Transverse colon (tissue), 4 donors: ENCODE measurements at regions not wholly inside any gene's neighbourhood (a gene's known extent, or its start where the extent isn't known, plus 50 kb on each side); places are given as distances from the start of the nearest gene placed in this dataset.

Experiments
- DNase-seq: peaks from one replicate; pipeline ENCODE4 v3.0.0-alpha.2; 2019
- H3K27ac ChIP-seq, 4 donors: fragments of 200-600 bp; sonication (generic); 2 replicates each; pipeline ENCODE4 v1.5.1; 2016 to 2018; ENCODE audit warnings: inconsistent platforms in 4 of 4
- H3K27me3 ChIP-seq: fragments of 200-600 bp; sonication (generic); 2 replicates; pipeline ENCODE4 v1.5.1; 2017; ENCODE audit warnings: inconsistent platforms
- H3K36me3 ChIP-seq, 4 donors: fragments of 200-600 bp; sonication (generic); 2 replicates each; pipeline ENCODE4 v1.5.1; 2017 to 2019; ENCODE audit warnings: inconsistent platforms in 4 of 4
- H3K4me1 ChIP-seq, 4 donors: fragments of 200-600 bp; sonication (generic); 2 replicates each; pipeline ENCODE4 v1.5.1; 2017 to 2020; ENCODE audit warnings: inconsistent platforms in 4 of 4
- H3K4me3 ChIP-seq, 4 donors: fragments of 200-600 bp; sonication (generic); 1 replicate in 1 of 4; 2 replicates in 3 of 4; pipeline versions ENCODE4 v1.5.1 to v1.6.1; 2017 to 2019; ENCODE audit warnings: inconsistent platforms in 4 of 4
- H3K9me3 ChIP-seq, 2 donors: fragments of 200-600 bp; sonication (generic); 2 replicates each; pipeline ENCODE4 v1.5.1; 2017 to 2019; ENCODE audit warnings: inconsistent platforms in 2 of 2
- EP300 ChIP-seq: sonication (generic); formaldehyde crosslinking; IDR thresholded peaks from one replicate; pipeline ENCODE4 v1.6.1; 2017; ENCODE audit warnings: antibody characterized with exemption, low read depth
- POLR2A ChIP-seq: fragments of 450-650 bp; IDR thresholded peaks from one replicate; pipeline ENCODE4 v1.6.1; 2016; ENCODE audit warnings: antibody characterized with exemption, mild to moderate bottlenecking, moderate library complexity
- POLR2AphosphoS5 ChIP-seq, 3 donors: sonication (generic); formaldehyde crosslinking; IDR thresholded peaks; one replicate each; pipeline ENCODE4 v1.6.1; 2016; ENCODE audit warnings: antibody characterized with exemption in 3 of 3
- WGBS, 2 donors: methylation state at CpG; one replicate each; pipeline ENCODE4 v1.1.5; 2018; ENCODE audit warnings: low coverage in 1 of 2; 5-methylcytosine and 5-hydroxymethylcytosine counted together
- in situ Hi-C, 4 donors: fragments of 200-750 bp; cut with MboI; loops; one replicate each; pipeline versions ENCODE4 v1.15.0 to v1.15.1; 2017; ENCODE audit warnings: low sequenced_read_pairs in 3 of 4, low pct_ligation_motif_present in 1 of 4, low pct_unique_long_range_greater_than_20kb in 1 of 4
- intact Hi-C: fragments of 100-400 bp; cut with DNase I; formaldehyde crosslinking; loops from one replicate; pipeline ENCODE4 v1.15.1; 2023; ENCODE audit warnings: low total_unique reads
- TF ChIP-seq, protein P1 (sequence below), 5 experiments: fragments of 200-600 bp in 3 of 5; fragments of 450-650 bp in 2 of 5; sonication (generic) in 3 of 5; IDR thresholded peaks; 1 replicate in 2 of 5; 2 replicates in 3 of 5; pipeline ENCODE4 v1.5.1; 2016 to 2017; ENCODE audit warnings: antibody characterized with exemption in 5 of 5, inconsistent platforms in 3 of 5, mild to moderate bottlenecking in 2 of 5, moderate library complexity in 1 of 5

GRCh38 chr4:149923736-149924135 is 108.1 kb upstream of the IQCM start:
- H3K36me3 ChIP-seq, result no peaks in the 10 kb centered on the region
- in situ Hi-C loops, result no loop called here
- intact Hi-C loops, result no loop called here
- H3K4me3 ChIP-seq, result no peak overlapping the region
- peaks cover 0 to 14% (median 0%) of the 10 kb centered on the region in 4 donors for H3K4me1 ChIP-seq
- H3K9me3 ChIP-seq, result no peaks in the 10 kb centered on the region
- 90 to 92% methylated on average over 3 to 6 of the region's 6 CpGs for whole genome bisulfite sequencing, 2 donors
- DNase-seq, result no peak
- no peak overlapping the region for H3K27ac ChIP-seq
- no peak for TF ChIP-seq EP300
- TF ChIP-seq, protein P1, sequence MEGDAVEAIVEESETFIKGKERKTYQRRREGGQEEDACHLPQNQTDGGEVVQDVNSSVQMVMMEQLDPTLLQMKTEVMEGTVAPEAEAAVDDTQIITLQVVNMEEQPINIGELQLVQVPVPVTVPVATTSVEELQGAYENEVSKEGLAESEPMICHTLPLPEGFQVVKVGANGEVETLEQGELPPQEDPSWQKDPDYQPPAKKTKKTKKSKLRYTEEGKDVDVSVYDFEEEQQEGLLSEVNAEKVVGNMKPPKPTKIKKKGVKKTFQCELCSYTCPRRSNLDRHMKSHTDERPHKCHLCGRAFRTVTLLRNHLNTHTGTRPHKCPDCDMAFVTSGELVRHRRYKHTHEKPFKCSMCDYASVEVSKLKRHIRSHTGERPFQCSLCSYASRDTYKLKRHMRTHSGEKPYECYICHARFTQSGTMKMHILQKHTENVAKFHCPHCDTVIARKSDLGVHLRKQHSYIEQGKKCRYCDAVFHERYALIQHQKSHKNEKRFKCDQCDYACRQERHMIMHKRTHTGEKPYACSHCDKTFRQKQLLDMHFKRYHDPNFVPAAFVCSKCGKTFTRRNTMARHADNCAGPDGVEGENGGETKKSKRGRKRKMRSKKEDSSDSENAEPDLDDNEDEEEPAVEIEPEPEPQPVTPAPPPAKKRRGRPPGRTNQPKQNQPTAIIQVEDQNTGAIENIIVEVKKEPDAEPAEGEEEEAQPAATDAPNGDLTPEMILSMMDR (IDR thresholded peaks at IDR 0.05), result no peak
- TF ChIP-seq POLR2AphosphoS5 (IDR thresholded peaks at IDR 0.05), result no peak
- no peak for TF ChIP-seq POLR2A
- no peaks in the 10 kb centered on the region for H3K27me3 ChIP-seq

- H3K4me1 ChIP-seq, result peaks cover 0 to 14% (median 0%) of the 10 kb centered on the region in 4 donors
- H3K9me3 ChIP-seq, result no peaks in the 10 kb centered on the region
- WGBS, 2 donors, result 62 to 68% methylated on average over 3 of the region's 3 CpGs
- intact Hi-C loops (no loop called here), in situ Hi-C loops (no loop called here)
- H3K27me3 ChIP-seq, result no peaks in the 10 kb centered on the region
- H3K27ac ChIP-seq, result peak overlapping the region in 1 of 4 donors; percentile 20
- no peaks in the 10 kb centered on the region for H3K36me3 ChIP-seq
- TF ChIP-seq POLR2A (no peak), EP300 (no peak)
- no peak overlapping the region for H3K4me3 ChIP-seq
- DNase-seq, result no peak
Observed at GRCh38 chr4:149927514-149927913, 111.9 kb upstream of the IQCM start.

GRCh38 chr4:149928507-149928906 is 112.9 kb upstream of the IQCM start:
- H3K27me3 ChIP-seq, result no peaks in the 10 kb centered on the region
- no peak overlapping the region for H3K4me3 ChIP-seq
- no peak for DNase-seq
- in situ Hi-C loops, result no loop called here
- H3K27ac ChIP-seq, result no peak overlapping the region
- no peaks in the 10 kb centered on the region for H3K36me3 ChIP-seq
- intact Hi-C loops, result no loop called here
- TF ChIP-seq, protein P1 (IDR thresholded peaks at IDR 0.05), result no peak
- TF ChIP-seq POLR2AphosphoS5 (IDR thresholded peaks at IDR 0.05), result no peak
- TF ChIP-seq EP300, result no peak
- TF ChIP-seq POLR2A, result no peak
- WGBS, 2 donors, result 88 to 90% methylated on average over 1 of the region's 1 CpG
- H3K9me3 ChIP-seq, result no peaks in the 10 kb centered on the region
- peaks cover 0 to 14% (median 0%) of the 10 kb centered on the region in 4 donors for H3K4me1 ChIP-seq

DNA sequence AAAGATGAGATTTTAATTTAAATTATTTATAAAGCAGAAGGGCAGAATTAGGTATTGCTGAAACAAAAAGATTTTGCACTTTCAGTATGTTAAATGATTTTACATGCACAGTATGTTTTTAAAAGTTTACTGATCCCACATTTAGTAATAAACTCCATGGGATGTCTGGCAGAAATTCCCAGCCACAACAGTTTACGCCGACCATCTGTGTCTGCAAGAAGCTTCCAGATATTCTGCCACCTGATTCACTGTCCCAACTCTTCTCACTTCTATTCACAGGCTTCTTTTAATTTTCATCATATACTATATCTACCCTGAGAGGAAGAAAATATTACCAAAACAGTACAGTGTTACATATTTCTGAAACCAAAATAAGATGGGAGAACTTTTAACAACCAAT is 115.8 kb upstream of the IQCM start:
- Histone ChIP-seq H3K27me3 (no peaks in the 10 kb centered on the region), H3K9me3 (no peaks in the 10 kb centered on the region), H3K36me3 (no peaks in the 10 kb centered on the region), H3K27ac (no peak overlapping the region), H3K4me1 (peaks cover 0 to 13% (median 0%) of the 10 kb centered on the region in 4 donors), H3K4me3 (no peak overlapping the region)
- in situ Hi-C loops (no loop called here), intact Hi-C loops (no loop called here)
- WGBS, 2 donors, result 68 to 83% methylated on average over 2 of the region's 2 CpGs
- TF ChIP-seq EP300 (no peak), POLR2AphosphoS5 (IDR thresholded peaks at IDR 0.05) (no peak), POLR2A (no peak)
- TF ChIP-seq, protein P1 (IDR thresholded peaks at IDR 0.05), result no peak
- DNase-seq, result no peak

GRCh38 chr4:149932188-149932587 is 116.5 kb upstream of the IQCM start:
- H3K27ac ChIP-seq, result no peak overlapping the region
- in situ Hi-C loops, result no loop called here
- H3K36me3 ChIP-seq, result no peaks in the 10 kb centered on the region
- H3K4me3 ChIP-seq, result no peak overlapping the region
- H3K9me3 ChIP-seq, result no peaks in the 10 kb centered on the region
- TF ChIP-seq POLR2A (no peak), POLR2AphosphoS5 (IDR thresholded peaks at IDR 0.05) (no peak), EP300 (no peak)
- TF ChIP-seq, protein P1 (IDR thresholded peaks at IDR 0.05), result no peak
- DNase-seq, result no peak
- peaks cover 0 to 6% (median 0%) of the 10 kb centered on the region in 4 donors for H3K4me1 ChIP-seq
- H3K27me3 ChIP-seq, result no peaks in the 10 kb centered on the region
- WGBS, 2 donors, result 72 to 83% methylated on average over 3 of the region's 3 CpGs
- intact Hi-C loops, result no loop called here
